IPS DF 4.7 (cell line): ENCODE measurements at regions not wholly inside any gene's neighbourhood (a gene's known extent, or its start where the extent isn't known, plus 50 kb on each side); places are given as distances from the start of the nearest gene placed in this dataset.

ENCODE experiments used
- DNase-seq: peaks from one replicate; pipeline ENCODE4 v3.0.0-alpha.2; 2013; ENCODE audit warnings: low spot score; ENCODE audit errors: extremely low read depth

- no peak for DNase-seq
These were observed 195.3 kb downstream of the ARL4A start for GRCh38 chr7:12882710-12883109.

DNA sequence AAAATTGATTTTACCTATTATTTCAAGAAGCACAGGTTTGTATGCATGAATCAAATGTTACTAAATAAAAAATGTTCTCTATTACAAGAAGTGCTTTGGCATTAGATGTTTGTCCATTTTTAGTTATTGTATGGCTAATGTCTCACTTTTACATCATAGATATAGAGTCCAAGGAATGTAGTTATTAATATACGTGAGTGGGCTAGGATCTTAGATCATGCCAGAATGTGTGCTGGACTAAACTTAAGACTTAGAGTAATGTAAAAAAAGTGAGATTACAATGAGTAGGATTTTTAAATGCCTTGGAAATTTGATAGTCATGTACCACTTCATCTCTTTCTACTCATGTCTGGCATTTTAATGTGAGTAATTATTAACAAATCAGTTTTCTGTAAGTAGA is 196.6 kb downstream of the ARL4A start:
- no peak for DNase-seq

DNA sequence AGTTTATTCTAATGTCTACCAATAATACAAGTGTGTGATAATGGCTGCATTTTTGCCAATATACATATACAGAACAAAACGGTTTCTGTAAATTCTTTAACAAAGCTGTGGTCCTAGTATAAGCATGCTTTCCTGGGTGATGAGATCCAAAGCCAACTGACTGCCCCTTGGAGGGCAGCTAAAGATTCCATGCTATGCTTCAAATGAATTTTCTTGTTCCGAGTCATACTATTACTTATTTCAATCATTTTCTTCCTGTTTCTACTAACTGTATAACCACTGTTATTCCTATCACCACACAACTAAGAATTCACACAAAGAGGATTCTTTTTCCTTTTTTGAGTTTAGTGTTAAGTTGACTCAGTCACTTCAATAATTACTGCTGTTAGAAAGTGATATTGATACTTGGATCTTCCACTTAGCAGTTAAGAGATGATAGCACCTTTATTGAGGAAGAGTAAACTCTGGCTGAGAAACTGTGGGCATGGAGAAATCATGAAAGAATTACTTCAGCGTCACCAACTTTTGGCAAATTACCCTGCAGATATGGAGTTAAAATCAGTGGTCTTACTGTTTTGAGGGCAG is 197.5 kb downstream of the ARL4A start:
- DNase-seq: no peak

DNA sequence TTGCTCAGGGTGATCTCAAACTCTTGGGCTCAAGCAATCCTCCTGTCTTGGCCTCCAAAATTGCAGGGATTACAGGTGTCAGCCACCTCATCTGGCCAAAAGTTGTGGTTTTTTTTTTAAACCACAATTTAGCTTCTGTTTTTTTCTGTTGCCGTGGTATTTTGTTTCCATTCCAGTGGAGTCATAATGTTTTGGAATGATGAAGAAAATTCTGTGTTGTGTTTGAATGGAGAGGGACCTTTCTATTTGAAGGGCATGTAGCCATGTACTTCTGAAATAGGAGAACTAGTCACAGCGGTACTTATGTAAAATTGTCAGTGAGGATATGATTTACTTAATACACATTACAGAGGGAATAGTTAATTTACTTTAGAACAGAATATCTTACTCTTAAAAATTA is 201.3 kb downstream of the ARL4A start:
- DNase-seq: no peak

GRCh38 chr7:12889391-12889790 is 202.0 kb downstream of the ARL4A start:
- DNase-seq: no peak

- no peak for DNase-seq
These were observed 203.2 kb downstream of the ARL4A start for GRCh38 chr7:12890586-12890985.

DNA sequence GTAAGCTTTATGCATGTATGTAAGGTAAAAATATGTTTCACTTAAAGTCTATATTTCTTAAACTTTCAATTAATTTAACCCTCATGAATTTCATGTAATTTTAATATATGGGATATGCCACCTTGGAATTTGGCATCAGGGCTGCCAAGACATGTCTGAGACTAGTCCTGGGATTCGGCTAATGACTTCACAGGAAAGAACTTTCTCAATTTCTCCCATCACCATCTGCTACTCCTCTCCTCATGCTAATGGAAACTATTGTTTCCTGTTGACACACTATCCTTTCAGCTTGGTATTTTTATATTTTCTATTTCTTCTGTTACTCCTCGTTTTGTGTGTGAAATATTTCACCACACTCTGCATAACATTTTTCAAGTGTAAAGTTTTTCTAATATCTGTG is 205.9 kb downstream of the ARL4A start:
- no peak for DNase-seq

GRCh38 chr7:12895296-12895695 is 207.9 kb downstream of the ARL4A start:
- DNase-seq: no peak

- no peak for DNase-seq
These were observed 208.9 kb downstream of the ARL4A start for GRCh38 chr7:12896316-12896715.

GRCh38 chr7:12898004-12898403 is 210.6 kb downstream of the ARL4A start:
- DNase-seq: no peak

GRCh38 chr7:12898620-12899019 is 211.2 kb downstream of the ARL4A start:
- DNase-seq: no peak

DNA sequence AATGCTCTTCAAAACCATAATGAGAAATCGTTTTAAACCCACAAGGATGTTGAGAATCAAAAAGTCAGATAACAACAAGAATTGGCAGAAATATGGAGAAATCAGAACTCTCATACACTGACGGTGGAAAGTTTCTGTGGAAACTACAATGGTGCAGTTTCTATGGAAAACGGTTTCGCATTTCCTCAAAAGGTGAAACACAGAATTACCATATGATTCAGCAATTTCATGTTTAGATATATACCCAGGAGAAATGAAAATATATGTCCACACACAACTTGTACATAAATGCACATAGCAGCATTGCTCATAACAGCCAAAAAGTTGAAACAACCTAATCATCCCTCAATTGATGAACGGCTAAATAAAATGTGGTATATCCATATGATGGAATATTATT is 218.2 kb downstream of the ARL4A start:
- no peak for DNase-seq

DNA sequence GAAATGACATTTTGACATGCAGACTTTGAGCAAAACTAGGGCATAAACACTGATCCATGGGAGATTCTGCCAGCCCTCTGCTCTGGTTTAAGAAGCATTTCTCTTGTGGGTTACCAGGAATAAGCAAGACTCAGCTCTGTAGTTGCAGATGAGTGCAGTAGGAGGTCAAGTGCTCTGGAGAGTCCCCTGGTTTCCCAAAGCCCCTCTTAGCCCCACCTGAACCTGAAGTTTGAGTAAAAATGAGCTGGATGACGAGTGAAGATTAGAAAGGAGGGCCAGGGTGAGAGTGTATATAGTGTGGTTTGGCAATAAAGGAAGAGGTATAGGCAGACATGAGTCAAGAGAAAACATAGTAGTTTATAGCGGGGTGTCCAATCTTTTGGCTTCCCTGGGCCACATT is 220.3 kb downstream of the ARL4A start:
- no peak for DNase-seq

DNA sequence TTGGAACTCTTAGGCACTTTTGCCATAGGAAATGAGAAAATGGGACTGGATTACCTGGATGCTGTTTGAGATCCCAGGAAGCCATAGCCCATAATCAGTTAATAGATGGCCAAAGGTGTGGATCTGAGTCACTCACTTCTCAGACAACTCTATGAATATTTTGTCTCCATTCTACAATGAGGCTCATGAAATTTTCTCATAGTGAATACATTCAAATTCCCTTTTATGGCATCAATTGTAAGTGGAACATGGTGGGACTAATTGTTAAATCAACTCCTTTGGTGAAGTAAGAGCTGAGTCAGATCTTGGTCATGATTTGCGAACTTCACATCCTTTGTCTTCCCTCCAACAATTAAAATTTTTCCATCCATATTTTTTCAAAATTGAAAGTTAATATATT is 222.1 kb downstream of the ARL4A start:
- no peak for DNase-seq

DNA sequence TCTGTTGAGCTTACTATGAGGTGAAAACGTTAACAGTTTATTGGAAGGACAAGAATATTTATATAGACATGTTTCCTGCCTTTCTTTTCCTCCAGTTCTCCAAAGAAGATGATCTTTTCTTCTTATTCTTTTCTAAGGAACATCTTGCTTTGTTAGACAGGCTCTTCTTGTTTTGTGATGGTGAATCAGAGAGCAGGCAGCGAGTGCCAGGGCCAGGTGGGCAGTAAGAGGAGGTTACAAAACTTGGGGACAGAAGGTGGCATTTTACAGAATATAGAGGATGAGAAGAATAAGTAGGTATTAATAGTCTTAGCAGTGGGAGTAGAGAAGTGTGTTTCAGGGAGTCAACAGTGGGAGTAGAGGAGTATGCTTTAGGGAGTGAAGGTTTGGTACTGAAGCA is 223.6 kb downstream of the ARL4A start:
- no peak for DNase-seq

DNA sequence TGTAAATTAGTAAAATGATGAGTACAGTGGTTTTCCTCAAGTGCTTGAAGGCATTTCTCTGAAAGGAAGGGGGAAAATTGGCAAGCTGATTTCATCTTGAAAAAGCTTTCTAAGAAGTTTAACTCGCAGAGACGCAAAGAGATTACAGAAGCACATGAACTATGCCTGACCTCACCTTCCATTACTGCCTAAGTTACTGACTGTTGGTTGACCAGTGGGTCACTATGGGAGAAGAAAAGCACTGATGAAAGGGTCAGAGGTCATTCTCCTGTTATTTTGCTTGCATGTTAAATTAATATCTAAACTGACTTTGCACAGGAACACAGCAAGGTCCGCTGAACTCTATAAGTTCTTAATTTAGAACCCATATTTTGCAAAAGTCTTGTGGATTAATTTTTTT is 225.6 kb downstream of the ARL4A start:
- no peak for DNase-seq

DNA sequence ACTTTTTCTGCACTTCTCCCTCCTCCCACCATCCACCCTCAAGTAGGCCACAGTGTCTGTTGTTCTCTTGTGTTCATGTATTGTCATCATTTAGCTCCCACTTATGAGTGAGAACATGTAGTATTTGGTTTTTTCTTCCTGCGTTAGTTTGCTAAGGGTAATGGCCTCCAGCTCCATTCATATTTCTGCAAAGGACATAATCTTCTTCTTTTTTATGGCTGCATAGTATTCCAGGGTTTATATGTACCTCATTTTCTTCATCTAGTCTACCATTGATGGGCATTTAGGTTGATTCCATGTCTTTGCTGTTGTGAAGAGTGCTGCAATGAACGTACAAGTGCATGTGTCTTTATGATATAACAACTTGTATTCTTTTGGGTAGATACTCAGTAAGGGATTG is 230.4 kb downstream of the ARL4A start:
- no peak for DNase-seq

DNA sequence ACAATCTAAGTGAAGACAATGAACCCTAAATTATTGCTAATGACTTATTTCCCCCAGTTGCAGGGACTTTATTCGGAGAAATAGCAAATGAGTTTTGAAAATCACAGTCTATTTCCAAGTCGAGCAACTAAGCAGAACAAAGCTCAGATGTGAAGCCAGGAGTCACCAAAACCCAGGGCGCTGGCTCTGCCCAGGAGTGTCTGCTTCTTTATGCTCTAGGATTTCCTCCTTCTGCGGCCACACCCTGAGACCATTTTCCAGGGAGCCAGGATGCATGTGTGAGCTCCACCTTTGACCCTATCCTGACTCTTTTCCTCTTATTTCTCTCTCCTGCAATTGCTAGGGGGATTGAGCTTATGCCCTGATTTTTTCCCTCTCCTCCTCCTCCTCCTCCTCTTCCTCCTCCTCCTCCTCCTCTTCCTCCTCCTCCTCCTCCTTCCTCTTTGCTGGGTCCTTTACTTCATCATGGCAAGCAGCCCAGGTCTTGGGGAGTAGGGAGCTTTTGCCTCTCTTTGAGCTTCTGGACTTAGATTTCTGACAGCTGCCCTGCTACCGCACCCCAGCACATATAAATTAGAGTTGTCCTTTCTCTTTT is 234.4 kb downstream of the ARL4A start:
- no peak for DNase-seq

GRCh38 chr7:12923971-12924370 is 236.5 kb downstream of the ARL4A start:
- no peak for DNase-seq

GRCh38 chr7:12926206-12926605 is 238.8 kb downstream of the ARL4A start:
- DNase-seq: no peak

DNA sequence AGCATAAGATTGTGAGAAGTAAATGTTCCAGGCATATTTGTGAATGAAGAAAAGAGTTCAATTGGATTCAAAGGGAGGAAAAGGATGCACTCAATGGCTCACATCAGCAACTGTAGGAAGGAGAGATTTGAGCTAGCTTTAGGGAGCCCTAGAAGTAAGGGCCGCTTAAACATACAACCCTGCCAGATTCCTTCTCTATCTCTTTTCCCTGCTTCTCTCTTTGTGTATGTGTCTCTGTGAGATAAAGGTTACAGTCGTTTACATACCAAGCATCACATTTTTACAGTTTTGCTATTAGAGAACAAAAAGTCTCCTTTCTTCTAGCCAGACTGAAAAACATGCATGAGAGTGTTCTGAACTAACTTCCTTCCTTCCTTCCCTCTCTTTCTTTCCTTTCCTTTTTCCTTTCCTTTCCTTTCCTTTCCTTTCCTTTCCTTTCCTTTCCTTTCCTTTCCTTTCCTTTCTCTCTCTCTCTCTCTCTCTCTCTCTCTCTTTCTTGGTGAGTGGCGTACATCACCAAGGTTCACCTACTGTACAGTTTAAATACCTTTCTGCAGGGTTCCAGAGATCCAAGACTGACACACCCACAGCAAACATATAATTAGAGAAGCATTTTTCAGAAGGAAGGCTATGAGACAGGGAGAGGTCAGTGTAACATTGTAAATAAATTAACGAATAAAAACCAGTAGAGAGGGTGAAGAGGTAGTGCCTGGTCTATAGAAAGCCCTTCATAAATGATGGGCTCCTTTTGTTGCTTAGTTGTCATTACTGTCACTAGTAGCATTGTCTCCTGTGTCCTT is 240.4 kb downstream of the ARL4A start:
- DNase-seq: no peak

- DNase-seq: no peak
These were observed 242.2 kb downstream of the ARL4A start for GRCh38 chr7:12929476-12930140.
